HL-60 (cell line): ENCODE measurements at regions not wholly inside any gene's neighbourhood (a gene's known extent, or its start where the extent isn't known, plus 50 kb on each side); places are given as distances from the start of the nearest gene placed in this dataset.
"Not testable (repeated sequence)": the region's sequence is repeated elsewhere in the genome, so short reads cannot be mapped to it uniquely, and the experiment has no call there.

Source experiments
- DNase-seq, 2 experiments: peaks; one replicate each; pipeline ENCODE4 v3.0.0-alpha.2; 2010 to 2020; ENCODE audit warnings: low read depth in 1 of 2, low spot score in 1 of 2
- H3K27ac ChIP-seq: fragments of 250-450 bp; sonication (Bioruptor Pico); replicated peaks from 2 replicates; pipeline ENCODE4 v1.5.1; 2020; ENCODE audit warnings: mild to moderate bottlenecking, moderate library complexity
- H3K27me3 ChIP-seq: fragments of 250-450 bp; sonication (Bioruptor Pico); 2 replicates; pipeline ENCODE4 v1.5.1; 2021; ENCODE audit warnings: mild to moderate bottlenecking, moderate library complexity; ENCODE audit not compliant: insufficient read depth, poor library complexity, severe bottlenecking
- H3K4me3 ChIP-seq: replicated peaks from 2 replicates; pipeline ENCODE4 v1.5.1; 2011; ENCODE audit warnings: mild to moderate bottlenecking, control low read depth, low read length; ENCODE audit not compliant: insufficient read depth
- GABPA ChIP-seq: IDR thresholded peaks from 2 replicates; pipeline ENCODE4 v1.6.1; 2012; ENCODE audit warnings: low read depth
- POLR2AphosphoS5 ChIP-seq: IDR thresholded peaks from 2 replicates; pipeline ENCODE4 v1.6.1; 2012; ENCODE audit warnings: low read depth
- SPI1 ChIP-seq: IDR thresholded peaks from 2 replicates; pipeline ENCODE4 v1.6.1; 2012; ENCODE audit warnings: low read depth, mild to moderate bottlenecking, borderline replicate concordance
- TF ChIP-seq, protein P1 (sequence below): IDR thresholded peaks from one replicate; pipeline ENCODE4 v1.5.1; 2011; ENCODE audit warnings: low read length, control low read depth, inconsistent platforms; ENCODE audit not compliant: insufficient read depth
- TF ChIP-seq, protein P2 (sequence below): IDR thresholded peaks from 2 replicates; pipeline ENCODE4 v1.6.1; 2012; ENCODE audit warnings: low read depth; ENCODE audit not compliant: insufficient replicate concordance

DNA sequence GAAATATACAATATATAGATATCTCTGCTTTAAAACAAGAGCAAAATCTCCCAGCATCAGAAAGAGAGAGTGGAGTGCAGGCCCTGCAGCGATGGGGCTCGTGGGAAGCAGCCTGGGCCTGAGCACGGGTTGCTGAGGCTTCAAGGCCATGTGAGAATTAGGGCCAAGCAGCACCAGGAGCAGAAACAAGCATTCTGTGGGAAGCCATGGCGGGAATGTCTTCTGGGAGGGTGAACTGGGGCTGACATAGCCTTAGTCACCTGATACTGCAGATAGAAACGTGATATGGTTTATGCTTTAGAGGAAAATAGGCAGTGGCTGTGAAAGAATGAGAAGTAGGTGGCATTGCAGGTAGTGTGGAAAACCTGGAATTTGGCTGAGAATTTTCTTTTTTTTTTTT is 472.3 kb downstream of the IRS2 start:
- H3K4me3 ChIP-seq, result no peak overlapping the region
- no peaks in the 10 kb centered on the region for H3K27me3 ChIP-seq
- TF ChIP-seq POLR2AphosphoS5 (no peak), GABPA (no peak), SPI1 (no peak)
- TF ChIP-seq, protein P1, sequence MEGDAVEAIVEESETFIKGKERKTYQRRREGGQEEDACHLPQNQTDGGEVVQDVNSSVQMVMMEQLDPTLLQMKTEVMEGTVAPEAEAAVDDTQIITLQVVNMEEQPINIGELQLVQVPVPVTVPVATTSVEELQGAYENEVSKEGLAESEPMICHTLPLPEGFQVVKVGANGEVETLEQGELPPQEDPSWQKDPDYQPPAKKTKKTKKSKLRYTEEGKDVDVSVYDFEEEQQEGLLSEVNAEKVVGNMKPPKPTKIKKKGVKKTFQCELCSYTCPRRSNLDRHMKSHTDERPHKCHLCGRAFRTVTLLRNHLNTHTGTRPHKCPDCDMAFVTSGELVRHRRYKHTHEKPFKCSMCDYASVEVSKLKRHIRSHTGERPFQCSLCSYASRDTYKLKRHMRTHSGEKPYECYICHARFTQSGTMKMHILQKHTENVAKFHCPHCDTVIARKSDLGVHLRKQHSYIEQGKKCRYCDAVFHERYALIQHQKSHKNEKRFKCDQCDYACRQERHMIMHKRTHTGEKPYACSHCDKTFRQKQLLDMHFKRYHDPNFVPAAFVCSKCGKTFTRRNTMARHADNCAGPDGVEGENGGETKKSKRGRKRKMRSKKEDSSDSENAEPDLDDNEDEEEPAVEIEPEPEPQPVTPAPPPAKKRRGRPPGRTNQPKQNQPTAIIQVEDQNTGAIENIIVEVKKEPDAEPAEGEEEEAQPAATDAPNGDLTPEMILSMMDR, result no peak
- TF ChIP-seq, protein P2, sequence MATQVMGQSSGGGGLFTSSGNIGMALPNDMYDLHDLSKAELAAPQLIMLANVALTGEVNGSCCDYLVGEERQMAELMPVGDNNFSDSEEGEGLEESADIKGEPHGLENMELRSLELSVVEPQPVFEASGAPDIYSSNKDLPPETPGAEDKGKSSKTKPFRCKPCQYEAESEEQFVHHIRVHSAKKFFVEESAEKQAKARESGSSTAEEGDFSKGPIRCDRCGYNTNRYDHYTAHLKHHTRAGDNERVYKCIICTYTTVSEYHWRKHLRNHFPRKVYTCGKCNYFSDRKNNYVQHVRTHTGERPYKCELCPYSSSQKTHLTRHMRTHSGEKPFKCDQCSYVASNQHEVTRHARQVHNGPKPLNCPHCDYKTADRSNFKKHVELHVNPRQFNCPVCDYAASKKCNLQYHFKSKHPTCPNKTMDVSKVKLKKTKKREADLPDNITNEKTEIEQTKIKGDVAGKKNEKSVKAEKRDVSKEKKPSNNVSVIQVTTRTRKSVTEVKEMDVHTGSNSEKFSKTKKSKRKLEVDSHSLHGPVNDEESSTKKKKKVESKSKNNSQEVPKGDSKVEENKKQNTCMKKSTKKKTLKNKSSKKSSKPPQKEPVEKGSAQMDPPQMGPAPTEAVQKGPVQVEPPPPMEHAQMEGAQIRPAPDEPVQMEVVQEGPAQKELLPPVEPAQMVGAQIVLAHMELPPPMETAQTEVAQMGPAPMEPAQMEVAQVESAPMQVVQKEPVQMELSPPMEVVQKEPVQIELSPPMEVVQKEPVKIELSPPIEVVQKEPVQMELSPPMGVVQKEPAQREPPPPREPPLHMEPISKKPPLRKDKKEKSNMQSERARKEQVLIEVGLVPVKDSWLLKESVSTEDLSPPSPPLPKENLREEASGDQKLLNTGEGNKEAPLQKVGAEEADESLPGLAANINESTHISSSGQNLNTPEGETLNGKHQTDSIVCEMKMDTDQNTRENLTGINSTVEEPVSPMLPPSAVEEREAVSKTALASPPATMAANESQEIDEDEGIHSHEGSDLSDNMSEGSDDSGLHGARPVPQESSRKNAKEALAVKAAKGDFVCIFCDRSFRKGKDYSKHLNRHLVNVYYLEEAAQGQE, result no peak
- no peak overlapping the region for H3K27ac ChIP-seq
- no peak for DNase-seq

DNA sequence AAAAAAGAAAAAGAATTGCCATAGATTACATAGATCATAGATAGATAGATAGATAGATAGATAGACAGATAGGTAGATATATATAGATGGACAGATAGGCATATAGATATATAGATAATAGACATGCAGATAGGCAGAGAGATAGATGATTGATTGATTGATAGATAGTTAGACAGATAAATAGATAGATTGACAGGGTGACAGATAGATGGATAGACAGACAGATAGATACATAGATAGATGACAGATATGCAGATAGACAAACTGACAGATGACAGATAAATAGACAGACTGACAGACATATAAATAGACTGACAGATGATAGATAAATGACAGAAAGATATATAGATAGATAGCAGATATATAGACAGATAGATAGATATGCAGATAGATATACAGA is 474.0 kb downstream of the IRS2 start:
- DNase-seq, result no peak
- TF ChIP-seq POLR2AphosphoS5, result no peak
- TF ChIP-seq, protein P2, result no peak
- TF ChIP-seq GABPA, result no peak
- TF ChIP-seq SPI1, result no peak
- TF ChIP-seq, protein P1, result no peak
- no peak overlapping the region for H3K4me3 ChIP-seq
- no peak overlapping the region for H3K27ac ChIP-seq
- H3K27me3 ChIP-seq, result no peaks in the 10 kb centered on the region

DNA sequence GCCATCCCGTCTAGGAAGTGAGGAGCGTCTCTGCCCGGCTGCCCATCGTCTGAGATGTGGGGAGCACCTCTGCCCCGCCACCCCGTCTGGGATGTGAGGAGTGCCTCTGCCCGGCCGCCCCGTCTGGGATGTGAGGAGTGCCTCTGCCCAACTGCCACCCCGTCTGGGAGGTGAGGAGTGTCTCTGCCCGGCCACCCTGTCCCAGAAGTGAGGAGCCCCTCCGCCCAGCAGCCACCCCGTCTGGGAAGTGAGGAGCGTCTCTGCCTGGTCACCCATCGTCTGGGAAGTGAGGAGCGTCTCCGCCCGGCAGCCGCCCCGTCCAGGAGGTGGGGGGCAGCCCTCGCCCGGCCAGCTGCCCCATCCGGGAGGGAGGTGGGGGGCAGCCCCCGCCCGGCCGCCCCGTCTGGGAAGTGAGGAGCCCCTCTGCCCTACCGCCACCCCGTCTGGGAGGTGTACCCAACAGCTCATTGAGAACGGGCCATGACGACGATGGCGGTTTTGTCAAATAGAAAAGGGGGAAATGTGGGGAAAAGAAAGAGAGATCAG is 474.9 kb downstream of the IRS2 start:
- not testable (repeated sequence) for H3K4me3 ChIP-seq, H3K27ac ChIP-seq

DNA sequence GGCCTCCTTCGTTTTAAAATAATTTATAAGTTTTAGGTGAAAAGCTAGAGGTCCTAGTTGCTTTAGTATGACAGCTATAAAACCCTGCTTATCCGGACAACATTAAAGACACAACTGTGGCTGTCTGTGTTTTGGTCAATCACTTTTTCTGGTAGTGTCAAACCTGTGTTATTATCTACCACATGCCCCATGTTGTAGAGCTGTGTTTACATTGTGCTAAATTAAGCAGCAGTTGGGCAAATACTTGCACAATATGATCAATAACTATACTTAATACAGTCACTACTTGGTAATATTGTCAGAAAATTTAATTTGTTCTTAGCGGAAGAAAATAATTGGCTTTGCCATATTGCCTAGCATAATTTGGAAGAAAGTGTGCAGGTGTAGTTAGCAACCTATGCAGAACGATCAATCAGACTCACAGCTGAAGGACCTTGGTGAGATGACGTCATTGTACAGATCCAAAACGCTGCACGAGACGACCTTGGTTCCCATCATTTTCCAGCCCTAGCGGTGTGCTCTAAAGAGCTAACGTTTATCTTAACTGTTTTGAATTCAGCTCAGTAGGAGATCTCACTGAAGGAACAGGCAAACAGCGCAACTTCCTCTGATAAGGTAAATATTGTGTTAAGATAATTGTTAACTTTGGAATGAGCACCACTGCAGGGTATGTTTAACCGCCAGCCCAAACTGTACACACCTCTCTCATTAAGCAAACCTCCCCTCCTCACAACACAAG is 476.6 kb downstream of the IRS2 start:
- TF ChIP-seq POLR2AphosphoS5, result no peak
- no peak for TF ChIP-seq GABPA
- no peak for TF ChIP-seq SPI1
- TF ChIP-seq, protein P2, result no peak
- TF ChIP-seq, protein P1, result no peak
- Histone ChIP-seq H3K27me3 (no peaks in the 10 kb centered on the region), H3K4me3 (no peak overlapping the region), H3K27ac (no peak overlapping the region)
- no peak for DNase-seq

More for the DNA sequence above, 474.9 kb downstream of the IRS2 start:
- H3K27me3 ChIP-seq, DNase-seq: not testable (repeated sequence)
